K562 (cell line): ENCODE measurements at regions not wholly inside any gene's neighbourhood (a gene's known extent, or its start where the extent isn't known, plus 50 kb on each side); places are given as distances from the start of the nearest gene placed in this dataset.

Experiments
- ATAC-seq: fragments of 200-7000 bp; cut with Tn5 transposase; 3 replicates; pipeline ENCODE4 v1.9.1; 2020; ENCODE audit warnings: moderate library complexity
- BruUV-seq: library from RNA; stranded (reverse); fragments of 400-500 nt; replicated peaks from 2 replicates; lab custom pipeline; 2021; lab: Mats Ljungman, UMichigan
- CTCF ChIA-PET: fragments of 300-600 bp; formaldehyde crosslinking; extraction: SDS; loops from one replicate; lab custom pipeline; 2021; ENCODE audit warnings: low intra/inter-chr PET ratio; lab: Yijun Ruan, JAX
- POLR2A ChIA-PET: fragments of 300-600, 350-650 bp; sonication (Branson Sonifier 250); formaldehyde crosslinking; extraction: SDS; loops from one replicate; lab custom pipeline; 2021; ENCODE audit warnings: antibody characterized with exemption, inconsistent platforms; lab: Yijun Ruan, JAX
- DNase-seq, 4 experiments: peaks; one replicate each; pipeline versions ENCODE4 v3.0.0 to v3.0.0-alpha.2; 2011 to 2018; ENCODE audit warnings: low spot score in 3 of 4, mixed read lengths in 3 of 4; ENCODE audit errors: extremely low read depth in 1 of 4
- FAIRE-seq: peaks from 2 replicates; lab custom pipeline; 2011; peaks lifted over from hg19 to GRCh38; lab: Jason Lieb, UNC
- H2AFZ ChIP-seq: 2 replicates; pipeline ENCODE4 v1.6.0; 2011; ENCODE audit warnings: low read depth, low read length, control low read depth, inconsistent platforms
- H3K27ac ChIP-seq: fragments of 200-600 bp; 3 replicates; pipeline ENCODE4 v1.8.0; 2011; ENCODE audit warnings: low read depth, mild to moderate bottlenecking, control low read depth, inconsistent platforms, low read length, moderate library complexity, mixed read lengths; ENCODE audit errors: extremely low read depth
- H3K27me3 ChIP-seq, 2 experiments: fragments of 300-600 bp in 1 of 2; 2 replicates in 1 of 2; 3 replicates in 1 of 2; pipeline versions ENCODE4 v1.6.0 to v1.8.0; 2011; ENCODE audit warnings: inconsistent platforms in 2 of 2, low read length in 2 of 2, mild to moderate bottlenecking in 1 of 2, mixed read lengths in 1 of 2, moderate library complexity in 1 of 2; ENCODE audit not compliant: control insufficient read depth in 2 of 2, insufficient read depth in 2 of 2
- H3K36me3 ChIP-seq: fragments of 300-600 bp; 3 replicates; pipeline ENCODE4 v1.8.0; 2011; ENCODE audit warnings: mild to moderate bottlenecking, low read length, inconsistent platforms; ENCODE audit not compliant: control insufficient read depth, insufficient read depth
- H3K4me1 ChIP-seq, 2 experiments: fragments of 200-600 bp in 1 of 2; replicated peaks in 1 of 2; 2 replicates in 1 of 2; 3 replicates in 1 of 2; pipeline versions ENCODE4 v1.5.1 to v1.8.0; 2011; ENCODE audit warnings: inconsistent platforms in 2 of 2, low read length in 2 of 2, mild to moderate bottlenecking in 1 of 2, mixed read lengths in 1 of 2, moderate library complexity in 1 of 2; ENCODE audit not compliant: control insufficient read depth in 2 of 2, insufficient read depth in 2 of 2
- H3K4me2 ChIP-seq: 2 replicates; pipeline ENCODE4 v1.6.1; 2011; ENCODE audit warnings: low read length, control low read depth, inconsistent platforms, mixed read lengths; ENCODE audit not compliant: insufficient read depth
- H3K4me3 ChIP-seq: fragments of 200-600 bp; sonication (generic), shearing (Covaris generic); 2 replicates; pipeline ENCODE4 v1.5.1; 2016; ENCODE audit warnings: control low read depth, inconsistent platforms
- H3K79me2 ChIP-seq: fragments of 200-600 bp; 3 replicates; pipeline ENCODE4 v1.8.0; 2011; ENCODE audit warnings: low read length, inconsistent platforms; ENCODE audit not compliant: control insufficient read depth, insufficient read depth
- H3K9ac ChIP-seq, 2 experiments: 2 replicates each; pipeline versions ENCODE4 v1.6.0 to v1.6.1; 2011; ENCODE audit warnings: low read depth in 2 of 2, low read length in 2 of 2, control low read depth in 1 of 2, inconsistent platforms in 1 of 2, mild to moderate bottlenecking in 1 of 2, mixed read lengths in 1 of 2; ENCODE audit not compliant: insufficient read depth in 1 of 2
- H3K9me1 ChIP-seq: one replicate; pipeline ENCODE4 v1.6.0; 2011; ENCODE audit warnings: inconsistent platforms, mild to moderate bottlenecking, low read length, moderate library complexity; ENCODE audit not compliant: control insufficient read depth, insufficient read depth
- H3K9me3 ChIP-seq: replicated peaks from 2 replicates; pipeline ENCODE4 v1.5.1; 2011; ENCODE audit warnings: low read depth, low read length, inconsistent platforms; ENCODE audit not compliant: control insufficient read depth, insufficient read depth
- H4K20me1 ChIP-seq: replicated peaks from 2 replicates; pipeline ENCODE4 v1.6.1; 2011; ENCODE audit warnings: low read length, inconsistent platforms, mixed read lengths; ENCODE audit not compliant: control insufficient read depth, insufficient read depth
- BRD4 ChIP-seq: fragments of 200-600 bp; sonication (generic); IDR thresholded peaks from 2 replicates; pipeline ENCODE4 v1.6.1; 2017; ENCODE audit warnings: inconsistent platforms
- EHMT2 ChIP-seq: fragments of 450-650 bp; IDR thresholded peaks from 2 replicates; pipeline ENCODE4 v1.6.1; 2018; ENCODE audit warnings: antibody characterized with exemption
- JUND ChIP-seq, 2 experiments: IDR thresholded peaks; 2 replicates in 1 of 2; 3 replicates in 1 of 2; pipeline ENCODE4 v1.6.1; 2011; ENCODE audit warnings: borderline replicate concordance in 2 of 2, low read depth in 2 of 2, low read length in 2 of 2, improper control_type of control experiment in 1 of 2, missing biosample characterization in 1 of 2, missing genetic modification characterization in 1 of 2, missing genetic modification reagents in 1 of 2
- MEIS2 ChIP-seq: fragments of 450-650 bp; IDR thresholded peaks from 2 replicates; pipeline ENCODE4 v1.6.1; 2014; ENCODE audit warnings: mild to moderate bottlenecking; ENCODE audit not compliant: partially characterized antibody
- TGIF2 ChIP-seq: sonication (generic); formaldehyde crosslinking; IDR thresholded peaks from 2 replicates; pipeline ENCODE4 v1.8.1; 2022; ENCODE audit warnings: mild to moderate bottlenecking, missing genetic modification reagents, moderate library complexity
- WGBS: fragments of 100-300 bp; shearing (Covaris generic); methylation state at CpG from one replicate; pipeline ENCODE4 v1.1.6; 2016; ENCODE audit warnings: low coverage, mixed read lengths; ENCODE audit not compliant: insufficient coverage; ENCODE audit errors: missing lambda C conversion rate; 5-methylcytosine and 5-hydroxymethylcytosine counted together
- in situ Hi-C: fragments of 300-500 bp; cut with MboI; formaldehyde crosslinking; loops from 4 replicates; pipeline ENCODE4 v1.15.0; 2018; ENCODE audit warnings: inconsistent platforms, mixed read lengths
- intact Hi-C: fragments of 100-400 bp; cut with micrococcal nuclease; formaldehyde crosslinking; loops from 2 replicates; pipeline ENCODE4 v1.14.2; 2022
- TF ChIP-seq, protein P1 (sequence below): fragments of 450-650 bp; IDR thresholded peaks from 2 replicates; pipeline ENCODE4 v1.6.1; 2017; ENCODE audit warnings: antibody characterized with exemption, mild to moderate bottlenecking
- TF ChIP-seq, protein P2 (sequence below): sonication (generic); formaldehyde crosslinking; IDR thresholded peaks from 2 replicates; pipeline ENCODE4 v1.8.0; 2022; ENCODE audit warnings: missing genetic modification reagents, mild to moderate bottlenecking, borderline replicate concordance

DNA sequence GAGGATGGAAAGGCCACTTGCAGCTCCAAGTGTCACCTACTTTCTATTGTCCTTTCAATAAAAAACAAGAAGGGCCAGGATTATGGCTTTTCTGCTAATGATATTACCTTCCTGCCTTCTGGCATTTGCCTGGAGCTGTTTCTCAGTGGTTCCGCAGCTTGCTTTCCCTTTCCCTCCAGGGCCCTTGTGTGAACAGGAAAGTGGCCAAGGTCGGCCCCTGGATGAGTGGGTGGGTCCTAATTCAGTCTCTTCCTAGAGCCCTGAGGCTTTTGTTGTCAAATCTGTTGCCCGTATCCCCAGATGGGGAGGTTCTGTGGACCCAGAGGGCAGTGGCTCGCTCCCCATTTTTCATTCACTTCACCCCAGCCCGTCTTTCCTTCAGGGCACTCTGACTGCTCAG lies 64.2 kb upstream of the UMPS start:
- Histone ChIP-seq H3K79me2 (no peaks in the 10 kb centered on the region), H3K4me1 (peaks cover 0 to 3% of the 10 kb centered on the region in 2 experiments; a peak in 2 of 5 replicates), H3K9ac (no peak overlapping the region), H2AFZ (no peak overlapping the region), H3K4me3 (no peak overlapping the region), H3K27ac (no peak overlapping the region), H3K9me1 (no peaks in the 10 kb centered on the region), H3K9me3 (no peaks in the 10 kb centered on the region), H3K36me3 (no peaks in the 10 kb centered on the region; the same call in 2 of the 3 replicates), H4K20me1 (no peaks in the 10 kb centered on the region), H3K27me3 (no peaks in the 10 kb centered on the region), H3K4me2 (no peak overlapping the region)
- CTCF ChIA-PET, result no interaction called here
- ATAC-seq (no peak), FAIRE-seq (no peak), DNase-seq (no peak)
- TF ChIP-seq MEIS2, result no peak
- TF ChIP-seq BRD4, result no peak
- TF ChIP-seq TGIF2 (CRISPR knock-in tag), result no peak
- TF ChIP-seq, protein P1, sequence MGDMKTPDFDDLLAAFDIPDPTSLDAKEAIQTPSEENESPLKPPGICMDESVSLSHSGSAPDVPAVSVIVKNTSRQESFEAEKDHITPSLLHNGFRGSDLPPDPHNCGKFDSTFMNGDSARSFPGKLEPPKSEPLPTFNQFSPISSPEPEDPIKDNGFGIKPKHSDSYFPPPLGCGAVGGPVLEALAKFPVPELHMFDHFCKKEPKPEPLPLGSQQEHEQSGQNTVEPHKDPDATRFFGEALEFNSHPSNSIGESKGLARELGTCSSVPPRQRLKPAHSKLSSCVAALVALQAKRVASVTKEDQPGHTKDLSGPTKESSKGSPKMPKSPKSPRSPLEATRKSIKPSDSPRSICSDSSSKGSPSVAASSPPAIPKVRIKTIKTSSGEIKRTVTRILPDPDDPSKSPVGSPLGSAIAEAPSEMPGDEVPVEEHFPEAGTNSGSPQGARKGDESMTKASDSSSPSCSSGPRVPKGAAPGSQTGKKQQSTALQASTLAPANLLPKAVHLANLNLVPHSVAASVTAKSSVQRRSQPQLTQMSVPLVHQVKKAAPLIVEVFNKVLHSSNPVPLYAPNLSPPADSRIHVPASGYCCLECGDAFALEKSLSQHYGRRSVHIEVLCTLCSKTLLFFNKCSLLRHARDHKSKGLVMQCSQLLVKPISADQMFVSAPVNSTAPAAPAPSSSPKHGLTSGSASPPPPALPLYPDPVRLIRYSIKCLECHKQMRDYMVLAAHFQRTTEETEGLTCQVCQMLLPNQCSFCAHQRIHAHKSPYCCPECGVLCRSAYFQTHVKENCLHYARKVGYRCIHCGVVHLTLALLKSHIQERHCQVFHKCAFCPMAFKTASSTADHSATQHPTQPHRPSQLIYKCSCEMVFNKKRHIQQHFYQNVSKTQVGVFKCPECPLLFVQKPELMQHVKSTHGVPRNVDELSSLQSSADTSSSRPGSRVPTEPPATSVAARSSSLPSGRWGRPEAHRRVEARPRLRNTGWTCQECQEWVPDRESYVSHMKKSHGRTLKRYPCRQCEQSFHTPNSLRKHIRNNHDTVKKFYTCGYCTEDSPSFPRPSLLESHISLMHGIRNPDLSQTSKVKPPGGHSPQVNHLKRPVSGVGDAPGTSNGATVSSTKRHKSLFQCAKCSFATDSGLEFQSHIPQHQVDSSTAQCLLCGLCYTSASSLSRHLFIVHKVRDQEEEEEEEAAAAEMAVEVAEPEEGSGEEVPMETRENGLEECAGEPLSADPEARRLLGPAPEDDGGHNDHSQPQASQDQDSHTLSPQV, result no peak
- TF ChIP-seq, protein P2, sequence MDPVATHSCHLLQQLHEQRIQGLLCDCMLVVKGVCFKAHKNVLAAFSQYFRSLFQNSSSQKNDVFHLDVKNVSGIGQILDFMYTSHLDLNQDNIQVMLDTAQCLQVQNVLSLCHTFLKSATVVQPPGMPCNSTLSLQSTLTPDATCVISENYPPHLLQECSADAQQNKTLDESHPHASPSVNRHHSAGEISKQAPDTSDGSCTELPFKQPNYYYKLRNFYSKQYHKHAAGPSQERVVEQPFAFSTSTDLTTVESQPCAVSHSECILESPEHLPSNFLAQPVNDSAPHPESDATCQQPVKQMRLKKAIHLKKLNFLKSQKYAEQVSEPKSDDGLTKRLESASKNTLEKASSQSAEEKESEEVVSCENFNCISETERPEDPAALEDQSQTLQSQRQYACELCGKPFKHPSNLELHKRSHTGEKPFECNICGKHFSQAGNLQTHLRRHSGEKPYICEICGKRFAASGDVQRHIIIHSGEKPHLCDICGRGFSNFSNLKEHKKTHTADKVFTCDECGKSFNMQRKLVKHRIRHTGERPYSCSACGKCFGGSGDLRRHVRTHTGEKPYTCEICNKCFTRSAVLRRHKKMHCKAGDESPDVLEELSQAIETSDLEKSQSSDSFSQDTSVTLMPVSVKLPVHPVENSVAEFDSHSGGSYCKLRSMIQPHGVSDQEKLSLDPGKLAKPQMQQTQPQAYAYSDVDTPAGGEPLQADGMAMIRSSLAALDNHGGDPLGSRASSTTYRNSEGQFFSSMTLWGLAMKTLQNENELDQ (CRISPR knock-in tag), result no peak
- TF ChIP-seq EHMT2, result no peak
- TF ChIP-seq JUND (IDR thresholded peaks at IDR 0.05; ENCODE audit: borderline replicate concordance, low read depth, low read length), result no peak
- no peak for TF ChIP-seq JUND (tag; IDR thresholded peaks at IDR 0.05; ENCODE audit: borderline replicate concordance, low read depth, low read length)
- POLR2A ChIA-PET, result interaction anchor here (0.7 kb wide), 1 partner anchor 978 kb away, joined by 3 read pairs; no protein-coding TSS in a partner anchor
- intact Hi-C loops, result no loop called here
- in situ Hi-C loops, result no loop called here
- BruUV-seq, result no TSS peak
- WGBS, result 59% methylated on average over 4 of the region's 5 CpGs
